Ovary (tissue), 3 donors: ENCODE measurements at regions not wholly inside any gene's neighbourhood (a gene's known extent, or its start where the extent isn't known, plus 50 kb on each side); places are given as distances from the start of the nearest gene placed in this dataset.

ENCODE experiments used
- CTCF ChIP-seq, 3 donors: fragments of 450-650 bp in 2 of 3; fragments of 200-600 bp in 1 of 3; IDR thresholded peaks; one replicate each; pipeline versions ENCODE4 v1.5.1 to v1.8.0; 2016 to 2022; ENCODE audit warnings: antibody characterized with exemption in 3 of 3, mild to moderate bottlenecking in 1 of 3
- POLR2A ChIP-seq: fragments of 450-650 bp; IDR thresholded peaks from one replicate; pipeline ENCODE4 v1.6.1; 2017; ENCODE audit warnings: antibody characterized with exemption, mild to moderate bottlenecking, moderate library complexity
- donor health status: DM: no; HTN: no; CAD: no.

GRCh38 chr22:25395915-25396314 is 168.6 kb upstream of the GRK3 start:
- no peak for TF ChIP-seq CTCF (IDR thresholded peaks at IDR 0.05)
- TF ChIP-seq POLR2A, result no peak
